DND-41 (cell line): ENCODE measurements at regions not wholly inside any gene's neighbourhood (a gene's known extent, or its start where the extent isn't known, plus 50 kb on each side); places are given as distances from the start of the nearest gene placed in this dataset.

ENCODE experiments used
- ATAC-seq: fragments of 200-7000 bp; cut with Tn5 transposase; 3 replicates; pipeline ENCODE4 v1.9.1; 2021; ENCODE audit warnings: low read depth; ENCODE audit not compliant: insufficient read depth
- DNase-seq: peaks from one replicate; pipeline ENCODE4 v3.0.0-alpha.2; 2020
- H2AFZ ChIP-seq: 2 replicates; pipeline ENCODE4 v1.6.0; 2012; ENCODE audit warnings: low read depth, low read length
- H3K27ac ChIP-seq: 2 replicates; pipeline ENCODE4 v1.5.1; 2012; ENCODE audit warnings: low read length, inconsistent platforms
- H3K27me3 ChIP-seq: fragments of 200-600 bp; sonication (generic); 2 replicates; pipeline ENCODE4 v1.6.0; 2012; ENCODE audit warnings: low read length, mild to moderate bottlenecking, inconsistent platforms; ENCODE audit not compliant: insufficient read depth, poor library complexity
- H3K36me3 ChIP-seq: 2 replicates; pipeline ENCODE4 v1.5.1; 2012; ENCODE audit warnings: low read length, inconsistent platforms; ENCODE audit not compliant: insufficient read depth
- H3K4me1 ChIP-seq: 2 replicates; pipeline ENCODE4 v1.5.1; 2012; ENCODE audit warnings: mild to moderate bottlenecking, low read length; ENCODE audit not compliant: insufficient read depth
- H3K4me2 ChIP-seq: 2 replicates; pipeline ENCODE4 v1.6.0; 2012; ENCODE audit warnings: mild to moderate bottlenecking, moderate library complexity, low read length, inconsistent platforms; ENCODE audit not compliant: insufficient read depth
- H3K4me3 ChIP-seq, 2 experiments: fragments of 200-600 bp in 1 of 2; shearing (Covaris generic) in 1 of 2; 2 replicates each; pipeline ENCODE4 v1.5.1; 2012 to 2016; ENCODE audit warnings: inconsistent platforms in 2 of 2, low read length in 2 of 2, mild to moderate bottlenecking in 2 of 2, low read depth in 1 of 2, moderate library complexity in 1 of 2
- H3K79me2 ChIP-seq: 2 replicates; pipeline ENCODE4 v1.6.0; 2012; ENCODE audit warnings: low read length, inconsistent platforms; ENCODE audit not compliant: insufficient read depth
- H3K9ac ChIP-seq: 2 replicates; pipeline ENCODE4 v1.6.0; 2012; ENCODE audit warnings: low read depth, mild to moderate bottlenecking, inconsistent platforms, low read length, moderate library complexity
- H3K9me3 ChIP-seq: 2 replicates; pipeline ENCODE4 v1.5.1; 2012; ENCODE audit warnings: low read length, moderate library complexity, mild to moderate bottlenecking, inconsistent platforms; ENCODE audit not compliant: insufficient read depth, severe bottlenecking
- H4K20me1 ChIP-seq: 2 replicates; pipeline ENCODE4 v1.6.0; 2012; ENCODE audit warnings: low read length; ENCODE audit not compliant: insufficient read depth
- EZH2 ChIP-seq: IDR thresholded peaks from 3 replicates; pipeline ENCODE4 v1.6.1; 2012; ENCODE audit warnings: borderline replicate concordance, low read depth, mild to moderate bottlenecking, moderate library complexity, low read length, inconsistent platforms; ENCODE audit not compliant: severe bottlenecking
- TF ChIP-seq, protein P1 (sequence below): IDR thresholded peaks from 2 replicates; pipeline ENCODE4 v1.5.1; 2012; ENCODE audit warnings: borderline replicate concordance, low read length, moderate library complexity, mild to moderate bottlenecking; ENCODE audit not compliant: poor library complexity, severe bottlenecking; ENCODE audit errors: extremely low read depth

- no peak overlapping the region for H3K27ac ChIP-seq
- ATAC-seq (no peak), DNase-seq (no peak)
- no peak overlapping the region for H3K4me3 ChIP-seq
- no peak overlapping the region for H3K4me2 ChIP-seq
- no peaks in the 10 kb centered on the region for H4K20me1 ChIP-seq
- H2AFZ ChIP-seq, result no peak overlapping the region
- H3K79me2 ChIP-seq, result no peaks in the 10 kb centered on the region
- no peaks in the 10 kb centered on the region for H3K4me1 ChIP-seq
- no peaks in the 10 kb centered on the region for H3K9me3 ChIP-seq
- TF ChIP-seq, protein P1, sequence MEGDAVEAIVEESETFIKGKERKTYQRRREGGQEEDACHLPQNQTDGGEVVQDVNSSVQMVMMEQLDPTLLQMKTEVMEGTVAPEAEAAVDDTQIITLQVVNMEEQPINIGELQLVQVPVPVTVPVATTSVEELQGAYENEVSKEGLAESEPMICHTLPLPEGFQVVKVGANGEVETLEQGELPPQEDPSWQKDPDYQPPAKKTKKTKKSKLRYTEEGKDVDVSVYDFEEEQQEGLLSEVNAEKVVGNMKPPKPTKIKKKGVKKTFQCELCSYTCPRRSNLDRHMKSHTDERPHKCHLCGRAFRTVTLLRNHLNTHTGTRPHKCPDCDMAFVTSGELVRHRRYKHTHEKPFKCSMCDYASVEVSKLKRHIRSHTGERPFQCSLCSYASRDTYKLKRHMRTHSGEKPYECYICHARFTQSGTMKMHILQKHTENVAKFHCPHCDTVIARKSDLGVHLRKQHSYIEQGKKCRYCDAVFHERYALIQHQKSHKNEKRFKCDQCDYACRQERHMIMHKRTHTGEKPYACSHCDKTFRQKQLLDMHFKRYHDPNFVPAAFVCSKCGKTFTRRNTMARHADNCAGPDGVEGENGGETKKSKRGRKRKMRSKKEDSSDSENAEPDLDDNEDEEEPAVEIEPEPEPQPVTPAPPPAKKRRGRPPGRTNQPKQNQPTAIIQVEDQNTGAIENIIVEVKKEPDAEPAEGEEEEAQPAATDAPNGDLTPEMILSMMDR, result no peak
- TF ChIP-seq EZH2, result no peak
- no peaks in the 10 kb centered on the region for H3K27me3 ChIP-seq
- H3K36me3 ChIP-seq, result no peaks in the 10 kb centered on the region
- H3K9ac ChIP-seq, result no peak overlapping the region
These were observed 670.7 kb upstream of the CXADR start for GRCh38 chr21:16841975-16842695.

DNA sequence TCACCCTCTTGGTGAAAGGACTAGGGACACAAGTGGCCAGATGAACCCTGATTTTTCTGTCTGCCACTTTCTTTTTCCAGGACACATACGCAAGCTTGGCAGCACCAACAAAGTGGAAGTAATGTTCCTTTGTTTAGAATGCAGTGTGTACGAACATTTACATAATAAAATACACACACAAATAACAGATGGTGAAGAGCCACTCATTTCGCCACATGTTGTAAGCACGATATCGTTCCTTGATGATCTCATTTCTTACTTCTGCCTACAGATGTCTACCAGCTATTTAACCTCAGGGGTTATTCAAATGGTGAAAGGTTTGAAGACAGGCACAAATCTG is 670.2 kb upstream of the CXADR start:
- ATAC-seq, result no peak

DNA sequence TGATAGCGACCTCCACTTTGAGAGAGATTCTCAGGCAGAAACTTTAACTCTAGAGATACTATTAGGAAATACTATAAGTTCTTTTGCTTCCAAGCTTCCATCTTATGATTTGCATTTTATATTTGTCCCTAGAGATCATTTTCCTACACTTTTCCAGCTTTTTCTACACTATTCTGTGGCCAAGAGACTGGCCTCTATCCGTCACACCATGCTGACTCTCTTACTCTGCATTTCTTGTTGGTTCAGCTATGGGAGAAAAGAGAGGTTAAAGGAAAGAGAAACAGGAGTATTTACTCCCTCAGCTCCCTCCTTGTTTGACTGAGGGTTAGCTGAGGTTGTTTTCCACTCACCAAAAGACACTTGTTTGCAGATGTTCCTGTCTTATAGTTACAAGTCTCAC is 665.6 kb upstream of the CXADR start:
- no peak overlapping the region for H2AFZ ChIP-seq
- no peaks in the 10 kb centered on the region for H3K79me2 ChIP-seq
- H3K27ac ChIP-seq, result no peak overlapping the region
- DNase-seq (no peak), ATAC-seq (no peak)
- no peaks in the 10 kb centered on the region for H3K36me3 ChIP-seq
- H3K4me1 ChIP-seq, result no peaks in the 10 kb centered on the region
- no peak overlapping the region for H3K9ac ChIP-seq
- H3K9me3 ChIP-seq, result no peaks in the 10 kb centered on the region
- H3K4me3 ChIP-seq, result no peak overlapping the region
- no peaks in the 10 kb centered on the region for H4K20me1 ChIP-seq
- no peak for TF ChIP-seq EZH2
- TF ChIP-seq, protein P1, result no peak
- no peak overlapping the region for H3K4me2 ChIP-seq
- no peaks in the 10 kb centered on the region for H3K27me3 ChIP-seq

More for the DNA sequence above, 670.2 kb upstream of the CXADR start:
- Histone ChIP-seq H2AFZ (no peak overlapping the region), H3K9ac (no peak overlapping the region), H3K4me2 (no peak overlapping the region), H3K36me3 (no peaks in the 10 kb centered on the region), H3K27me3 (no peaks in the 10 kb centered on the region), H3K4me1 (no peaks in the 10 kb centered on the region), H4K20me1 (no peaks in the 10 kb centered on the region), H3K4me3 (no peak overlapping the region), H3K27ac (no peak overlapping the region), H3K9me3 (no peaks in the 10 kb centered on the region), H3K79me2 (no peaks in the 10 kb centered on the region)
- DNase-seq, result no peak
- TF ChIP-seq EZH2, result no peak
- TF ChIP-seq, protein P1, result no peak
